Stimulated activated CD4-positive, alpha-beta T cell treated with anti-CD3 and anti-CD28 coated beads, TNF-alpha, amount 100 ng/mL, for 24 hours (primary cell): ENCODE measurements at regions not wholly inside any gene's neighbourhood (a gene's known extent, or its start where the extent isn't known, plus 50 kb on each side); places are given as distances from the start of the nearest gene placed in this dataset.

Source experiments
- DNase-seq, 3 experiments: peaks; one replicate each; pipeline ENCODE4 v3.0.0-alpha.2; 2020; ENCODE audit warnings: low read depth in 3 of 3

DNA sequence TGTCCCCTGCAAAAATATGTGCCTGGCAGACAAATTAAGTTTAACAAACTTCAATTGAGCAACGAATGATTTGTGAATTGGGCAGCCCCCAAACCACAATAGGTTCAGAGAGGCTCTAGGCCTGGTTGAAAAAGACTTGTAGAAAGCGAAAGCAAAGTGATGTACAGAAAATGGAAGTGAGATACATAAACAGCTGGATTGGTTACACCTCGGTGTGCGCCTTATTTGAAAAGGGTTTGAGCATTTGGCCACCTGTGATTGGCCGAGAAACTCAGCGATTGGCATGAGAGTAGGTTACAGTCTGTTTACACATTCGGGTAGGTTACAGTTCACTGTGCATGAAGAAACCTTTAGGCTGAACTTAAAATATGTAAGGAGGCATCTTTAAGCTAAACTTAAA lies 136.9 kb downstream of the CD83 start:
- DNase-seq: no peak

DNA sequence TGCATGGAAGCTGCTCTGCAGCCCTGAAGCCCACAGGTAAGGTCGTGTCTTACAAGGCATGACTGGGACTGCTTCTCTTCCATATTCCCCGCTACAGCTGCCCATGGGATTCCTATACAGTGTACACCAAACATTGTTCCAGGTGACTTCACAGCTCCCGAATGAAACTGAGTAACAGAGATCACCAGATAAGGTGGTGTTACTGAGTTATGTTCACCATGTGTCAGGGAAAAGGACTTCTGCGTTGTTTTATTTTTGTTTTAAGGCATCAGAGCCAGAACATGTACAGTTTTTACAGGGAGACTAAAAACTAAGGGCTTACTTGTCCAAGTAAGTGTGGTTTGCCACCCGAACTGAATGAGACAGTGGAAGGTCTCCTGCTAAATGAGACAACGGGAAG lies 138.3 kb downstream of the CD83 start:
- no peak for DNase-seq

DNA sequence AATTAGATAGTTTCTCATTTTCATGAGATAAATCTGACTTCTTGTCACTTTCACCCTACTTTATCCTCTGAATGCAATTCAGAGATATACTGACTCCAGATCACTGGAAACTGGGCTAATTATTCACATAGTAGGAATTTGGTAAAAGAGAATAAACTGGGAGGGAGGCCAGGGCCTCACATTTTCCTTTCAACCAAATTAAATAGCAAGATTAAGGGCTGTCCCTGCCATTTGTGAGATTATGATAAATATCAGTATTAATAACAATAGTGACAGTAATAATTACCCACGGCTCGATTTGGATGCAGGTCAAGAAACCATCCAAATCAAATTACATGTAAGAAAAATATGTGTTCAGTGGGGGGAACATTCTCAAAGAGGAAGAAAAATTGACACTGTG lies 140.5 kb downstream of the CD83 start:
- DNase-seq: no peak

DNA sequence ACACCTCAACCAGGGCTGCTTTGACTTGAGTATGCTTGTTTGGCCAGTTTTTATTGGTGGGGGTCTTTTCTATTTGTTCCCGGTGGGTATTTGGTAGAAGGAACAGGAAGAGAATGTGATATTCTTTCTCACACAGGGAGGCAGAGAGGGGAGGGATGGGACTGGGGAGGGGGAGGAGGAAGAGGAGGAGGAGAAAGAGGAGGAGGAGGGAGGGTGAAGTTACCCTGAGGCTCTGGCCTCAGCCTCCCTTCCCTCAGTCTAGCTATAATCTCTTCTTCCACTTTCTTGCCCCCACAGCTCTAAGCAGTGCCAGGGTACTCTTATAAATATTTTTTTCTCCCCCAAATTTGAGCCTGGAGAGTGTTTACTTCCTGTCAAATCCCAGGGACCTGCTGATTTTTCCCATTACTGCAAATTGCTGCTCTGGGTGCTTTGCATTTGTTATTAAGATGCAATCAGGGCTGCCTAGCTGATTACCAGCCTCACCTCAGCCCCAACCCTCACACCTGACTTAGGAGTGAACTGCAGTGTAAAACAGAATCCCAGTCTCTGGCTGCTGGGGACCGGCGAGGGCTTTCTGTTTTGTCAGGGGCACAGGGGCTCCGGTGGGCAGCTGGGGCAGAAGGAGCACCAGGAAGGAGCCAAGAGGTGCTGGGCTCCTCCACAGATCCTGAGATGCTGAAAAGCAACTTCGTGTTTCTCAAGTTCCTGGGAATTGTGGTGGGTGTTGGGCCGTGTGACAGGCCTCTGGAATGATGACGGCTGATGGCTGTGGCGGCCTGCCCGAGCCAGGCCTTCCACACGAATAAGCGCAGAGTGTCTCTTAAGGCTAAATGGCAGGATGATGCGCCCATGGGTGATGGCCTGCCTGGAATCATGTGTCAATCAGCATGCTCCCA lies 141.4 kb downstream of the CD83 start:
- no peak for DNase-seq

DNA sequence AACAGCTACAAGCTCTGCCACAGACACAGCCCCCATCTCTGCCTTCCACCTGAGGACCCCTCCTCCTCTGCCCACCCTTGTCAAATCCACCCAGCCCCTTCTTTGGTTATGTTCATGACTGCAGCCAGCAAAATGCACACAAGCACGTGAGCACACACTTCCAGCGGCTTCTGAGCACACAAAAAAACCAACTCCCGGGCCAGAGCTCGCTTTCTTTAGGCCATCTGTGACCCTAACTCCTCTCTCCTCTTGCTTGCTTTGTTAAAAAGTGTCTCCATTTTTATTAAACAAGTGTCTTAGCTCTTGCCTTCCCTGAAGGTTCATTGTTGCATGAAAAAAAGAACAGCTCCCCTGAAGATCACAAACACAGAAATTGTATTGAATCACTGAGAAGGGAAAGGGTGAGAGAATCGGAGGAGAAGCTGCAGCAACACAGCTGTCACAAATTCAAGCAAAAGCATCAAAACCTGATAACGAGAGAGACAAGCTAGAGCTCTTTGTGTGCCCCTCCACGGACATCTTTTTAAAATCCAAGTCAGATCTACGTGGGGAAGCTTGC lies 142.1 kb downstream of the CD83 start:
- no peak for DNase-seq

DNA sequence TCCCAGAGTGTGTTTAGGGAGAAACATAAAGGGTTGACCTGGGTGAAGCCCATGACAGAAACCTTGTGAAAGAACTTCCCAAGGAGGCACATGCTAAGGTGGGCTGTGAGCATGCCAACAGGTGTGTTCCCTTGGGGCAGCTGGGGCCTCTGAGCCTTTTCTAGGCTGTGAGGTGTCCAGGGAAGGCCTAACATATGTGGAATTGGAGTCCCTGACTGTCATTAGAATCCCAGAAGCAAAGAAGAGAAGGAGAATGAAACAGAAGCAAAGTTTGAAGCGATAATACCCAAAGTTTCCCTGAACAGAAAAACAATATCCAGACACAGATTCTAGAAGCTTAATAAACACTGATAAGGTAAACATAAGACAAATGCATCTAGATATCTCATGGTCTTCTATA lies 143.3 kb downstream of the CD83 start:
- no peak for DNase-seq

DNA sequence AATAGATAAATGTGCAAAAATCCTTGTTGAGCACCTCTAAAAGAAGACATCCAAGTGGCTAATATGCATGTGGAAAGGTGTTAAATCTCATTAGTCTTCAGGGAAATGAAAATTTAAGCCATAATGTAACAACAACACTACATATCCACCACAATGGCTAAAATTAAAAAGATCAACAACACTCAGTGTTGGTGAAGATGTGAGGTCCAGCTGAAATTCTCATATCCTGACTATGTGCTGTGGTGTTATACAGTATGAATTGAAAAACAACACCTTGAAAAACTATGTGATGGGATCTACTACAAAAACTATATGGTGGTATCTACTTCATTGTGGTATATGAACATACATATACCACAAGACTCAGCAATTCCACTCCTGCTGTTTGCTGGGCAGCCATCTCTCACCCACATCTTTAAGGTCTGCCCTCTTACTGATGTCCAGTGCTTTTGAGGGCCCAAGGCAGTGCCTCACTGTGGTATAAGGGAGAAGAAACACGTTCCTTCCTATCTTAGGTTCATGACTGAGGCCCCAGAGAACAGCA lies 146.4 kb downstream of the CD83 start:
- no peak for DNase-seq

DNA sequence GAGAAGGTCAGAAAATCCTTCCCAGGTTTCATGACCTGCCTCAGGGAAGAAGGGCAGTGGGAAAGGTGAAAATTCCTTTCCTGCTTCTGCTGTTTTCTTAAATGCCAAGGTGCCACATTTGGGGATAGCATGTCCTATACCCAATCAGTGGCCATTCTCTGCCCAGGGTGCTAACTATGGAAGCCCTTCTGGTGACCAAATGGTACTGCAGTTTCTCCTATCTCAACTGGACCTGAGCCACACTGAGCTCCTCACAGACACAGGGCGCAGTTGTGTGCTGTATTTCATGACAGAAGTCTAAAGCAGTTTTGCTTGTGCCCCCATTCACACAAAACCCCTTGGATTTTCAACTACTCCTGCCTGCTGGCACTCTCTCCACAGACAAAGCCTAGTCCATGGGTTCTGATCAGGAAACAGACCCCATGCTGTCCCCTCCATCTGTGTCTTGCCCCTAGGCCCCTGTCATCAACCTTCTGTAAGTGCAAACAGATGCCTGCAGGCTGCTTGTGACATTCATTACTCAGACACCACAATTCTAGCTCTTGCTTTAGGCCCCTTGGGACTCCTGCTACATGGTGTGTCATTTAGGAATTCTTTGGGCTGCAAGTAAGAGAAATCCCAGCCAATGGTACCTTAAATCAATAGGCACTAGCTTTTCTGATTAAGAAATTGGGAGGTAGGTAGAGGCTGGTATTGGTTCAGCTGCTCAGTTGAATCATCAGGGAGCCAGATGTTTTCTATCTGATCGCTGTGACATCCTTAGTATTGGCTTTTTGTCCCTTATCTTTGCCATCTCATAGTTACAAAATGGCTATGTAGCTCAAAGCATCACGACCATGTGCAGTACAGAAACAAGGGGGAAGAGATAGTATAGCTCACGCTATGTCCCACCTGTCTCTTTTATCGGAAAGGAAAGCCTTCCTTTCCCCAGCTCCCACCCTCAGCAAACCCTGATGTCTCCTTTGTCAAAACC lies 147.8 kb downstream of the CD83 start:
- no peak for DNase-seq

DNA sequence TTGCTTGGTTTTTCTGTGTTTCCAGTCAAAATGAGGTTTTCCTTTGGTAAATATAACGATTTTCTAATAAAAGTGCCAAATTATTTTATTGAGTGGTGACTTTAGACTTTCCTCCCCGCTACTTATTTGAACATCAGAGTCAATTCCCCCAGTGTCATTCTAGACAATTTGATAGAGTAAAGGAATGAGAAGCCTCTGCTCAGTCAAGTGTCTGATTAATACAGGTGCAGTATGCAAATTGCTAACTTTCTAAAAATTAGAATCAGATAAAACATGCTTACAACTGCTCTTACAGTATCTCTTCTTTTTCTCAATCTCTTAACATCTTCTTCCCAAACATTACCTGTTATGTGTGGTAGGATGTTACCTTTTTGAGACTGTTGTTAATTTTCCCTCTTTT lies 148.7 kb downstream of the CD83 start:
- DNase-seq: no peak

DNA sequence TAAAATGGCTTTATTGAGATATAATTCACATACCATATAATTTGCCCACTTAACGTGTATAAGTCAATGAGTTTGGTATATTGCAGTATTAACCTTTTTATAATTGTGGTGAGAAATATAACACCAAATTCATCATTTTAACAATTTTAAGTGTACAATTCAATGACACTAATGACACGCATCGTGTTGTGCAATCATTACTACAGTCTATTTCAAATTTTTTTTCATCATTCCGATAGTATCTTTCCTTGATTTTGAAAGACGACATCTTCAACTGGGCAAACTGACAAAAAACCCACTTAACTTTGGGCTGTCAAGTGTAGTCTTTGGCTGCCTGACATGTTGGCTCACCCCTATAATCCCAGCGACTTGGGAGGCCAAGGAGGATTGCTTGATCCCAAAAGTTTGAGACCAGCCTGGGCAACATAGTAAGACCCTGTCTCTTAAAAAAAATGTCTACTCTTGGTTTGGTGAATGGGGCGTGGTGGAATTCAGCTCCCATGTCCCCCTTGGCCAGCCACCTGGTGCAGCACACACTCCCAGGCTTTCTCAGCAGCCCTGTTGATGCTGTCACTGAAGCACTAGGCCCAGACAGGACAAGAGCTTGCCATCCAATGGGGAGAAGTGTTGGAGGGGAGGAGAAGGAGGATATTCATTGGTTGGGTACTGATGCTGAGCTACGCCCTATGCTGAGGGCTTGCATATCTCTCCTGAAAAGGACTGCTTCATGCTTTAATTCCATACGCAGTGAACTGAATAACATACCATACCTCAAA lies 150.5 kb downstream of the CD83 start:
- DNase-seq: no peak

DNA sequence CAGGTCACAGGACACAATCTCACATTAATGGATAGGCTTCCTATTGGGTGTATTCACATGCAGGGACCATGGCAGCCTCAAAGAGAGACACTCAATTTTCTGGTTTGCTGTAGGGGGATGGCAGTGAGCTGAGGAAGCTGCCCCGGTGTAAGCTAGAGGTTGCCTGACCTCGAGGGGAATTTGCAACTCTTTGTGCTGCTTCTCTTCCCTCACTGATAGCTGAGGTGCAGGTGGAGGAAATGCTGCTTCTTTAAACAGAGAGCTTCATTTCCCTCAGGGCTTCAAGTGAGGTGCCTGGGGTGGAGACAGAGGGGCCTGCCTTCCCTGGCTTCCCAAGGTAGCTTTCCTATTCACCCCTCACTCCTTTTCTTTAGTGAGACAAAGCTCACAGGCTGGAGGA lies 151.9 kb downstream of the CD83 start:
- DNase-seq: no peak

DNA sequence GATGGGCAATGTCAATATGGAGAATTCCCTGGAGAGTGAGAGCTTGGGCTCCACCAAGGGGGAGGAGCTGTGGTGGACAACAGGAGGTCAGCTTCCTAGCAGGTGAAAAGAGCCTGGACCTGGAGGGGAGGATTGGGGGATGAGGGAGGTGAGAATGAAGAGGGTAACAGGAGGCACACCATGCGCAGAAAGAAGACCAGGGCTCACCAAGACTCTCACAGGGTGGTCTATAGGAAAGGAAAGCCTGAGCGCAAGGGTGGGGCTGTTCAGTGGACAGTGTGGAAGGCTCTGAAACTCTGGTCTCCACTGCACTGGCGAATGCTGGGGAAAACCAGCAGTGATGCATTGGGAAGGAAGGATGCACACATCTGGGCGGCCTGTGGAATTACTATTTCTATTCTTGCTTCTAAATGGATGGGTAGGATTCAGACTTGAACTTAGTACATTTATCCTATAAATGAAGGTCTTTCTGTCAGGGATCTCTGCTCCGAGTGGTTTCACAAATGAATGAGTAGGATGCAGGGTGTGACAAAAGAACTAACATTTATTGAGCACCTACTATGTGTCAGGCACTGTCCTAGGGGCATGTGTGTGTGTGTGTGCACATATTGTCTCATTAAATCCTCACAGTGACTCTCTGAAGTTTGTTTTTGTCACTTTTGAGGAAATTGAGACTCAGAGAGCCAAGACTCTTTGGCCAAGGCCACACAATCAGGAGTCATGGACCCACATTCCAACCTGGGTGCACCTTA lies 152.7 kb downstream of the CD83 start:
- DNase-seq: no peak

DNA sequence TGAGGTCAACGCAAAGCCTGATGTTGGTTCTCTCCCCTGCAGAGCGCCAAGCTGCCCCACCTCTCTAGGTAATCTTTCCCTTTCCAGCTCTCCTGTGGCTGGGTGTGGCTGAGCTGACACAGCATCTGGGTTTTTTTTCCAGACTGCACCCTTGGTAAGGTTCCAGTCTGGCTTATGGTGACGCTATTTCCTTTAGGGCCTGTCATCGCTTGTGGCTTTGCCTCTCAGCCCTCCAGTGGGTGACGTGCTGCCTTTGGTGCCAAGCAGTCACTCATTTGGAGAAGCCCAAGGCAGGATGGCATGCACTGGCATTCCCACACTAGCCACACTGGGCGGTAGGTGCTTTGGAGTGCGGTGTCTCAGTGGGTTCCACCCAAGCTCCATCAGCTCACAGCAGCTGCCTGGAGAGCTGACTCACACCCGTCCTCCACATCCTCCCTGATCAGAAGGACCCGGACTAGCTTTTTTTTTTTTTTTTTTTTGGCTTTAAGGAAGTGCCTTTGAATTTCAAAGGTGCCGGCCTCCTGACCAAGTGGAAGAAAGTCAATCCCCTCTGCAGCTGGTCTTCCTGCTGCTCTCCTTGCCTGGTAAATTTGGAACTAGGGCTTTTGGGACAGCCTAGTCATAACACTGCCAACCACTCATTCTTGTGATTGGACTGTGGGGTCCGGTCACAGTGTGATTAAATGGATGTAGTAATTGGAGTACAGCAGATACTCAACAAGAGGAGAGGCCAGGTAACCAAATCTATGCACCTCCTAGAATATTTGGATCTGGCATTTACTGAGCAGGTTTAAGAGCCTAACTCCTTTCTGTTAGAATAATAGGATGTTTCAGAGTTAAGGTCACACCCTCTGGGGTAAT lies 153.6 kb downstream of the CD83 start:
- peak in 2 of 3 experiments; percentile 8 to 59 for DNase-seq

DNA sequence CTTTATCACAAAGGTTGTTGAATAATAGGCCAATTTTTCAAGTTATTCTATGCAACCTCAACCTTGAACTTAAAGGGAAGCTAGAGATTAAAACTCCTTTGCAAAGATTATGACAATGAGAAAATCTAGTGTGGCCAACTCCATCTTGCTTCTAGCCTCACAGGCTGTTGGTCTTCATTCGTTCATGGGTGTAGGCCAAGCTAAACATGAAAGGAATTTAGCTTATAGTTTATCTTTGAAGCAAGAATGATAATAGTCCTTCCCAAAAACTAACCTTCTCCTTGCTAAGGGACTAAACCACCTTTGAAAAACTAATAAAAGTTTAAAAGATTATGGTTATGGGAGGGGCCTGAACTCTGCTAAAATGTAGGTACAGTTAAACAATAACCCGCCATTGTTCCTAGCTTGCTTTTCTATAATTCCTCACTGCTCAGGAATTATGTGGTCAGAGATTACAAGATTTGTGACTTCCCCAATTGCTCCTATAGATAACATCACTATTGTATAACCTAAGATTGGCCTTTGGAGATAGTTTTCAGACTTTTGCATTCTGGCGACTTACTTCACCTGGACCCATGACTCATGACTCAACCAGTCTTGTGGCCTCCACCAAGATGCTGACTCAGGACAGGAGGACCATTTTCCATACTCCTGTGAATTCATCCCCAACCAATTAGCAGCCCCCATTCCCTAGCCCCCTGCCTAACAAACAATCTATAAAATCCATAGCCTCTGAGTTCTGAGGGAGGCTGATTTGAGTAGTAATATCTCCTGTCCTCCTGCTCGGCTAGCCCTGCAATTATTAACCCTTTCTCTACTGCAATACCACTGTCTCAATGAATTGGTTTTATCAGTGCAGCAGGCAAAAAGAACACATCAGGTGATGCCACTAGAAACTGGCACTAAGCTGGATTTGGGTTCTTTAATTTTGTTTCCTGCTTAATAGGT lies 154.5 kb downstream of the CD83 start:
- no peak for DNase-seq

DNA sequence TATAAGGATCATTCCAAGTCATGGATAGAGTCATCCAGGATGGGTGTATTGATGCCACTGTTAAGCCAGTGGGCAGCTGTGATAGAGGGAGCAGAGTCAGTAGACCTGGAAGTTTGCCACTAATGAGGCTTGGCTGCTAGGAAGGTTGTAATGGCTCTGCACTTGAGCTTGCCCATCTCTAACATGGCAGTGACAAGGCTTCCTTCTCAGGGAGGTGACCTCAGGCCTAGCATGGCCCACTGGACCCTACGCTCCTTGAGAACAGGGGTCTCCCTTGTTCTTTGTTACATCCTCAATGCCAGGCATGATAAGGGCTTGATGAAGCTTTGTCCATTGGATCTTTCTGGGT lies 155.1 kb downstream of the CD83 start:
- no peak for DNase-seq

DNA sequence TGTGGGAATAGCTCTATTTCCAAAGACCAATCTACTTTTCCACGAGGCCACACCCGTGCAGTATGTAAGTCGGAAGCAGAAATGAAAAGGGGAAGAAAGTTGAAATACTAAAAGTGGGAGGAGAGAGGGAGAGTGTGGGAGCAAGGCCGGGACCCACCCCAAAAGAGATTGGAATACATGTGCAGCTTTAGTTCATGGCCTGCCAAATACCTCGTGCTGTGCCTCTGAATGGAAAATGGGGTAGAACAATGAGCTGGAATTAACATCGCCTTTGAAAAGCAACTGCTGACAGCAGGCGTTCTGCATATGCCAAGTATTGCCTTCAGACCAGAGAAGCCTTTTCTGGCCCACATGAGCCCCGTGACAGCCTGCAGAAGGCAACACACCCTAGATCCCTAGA lies 155.6 kb downstream of the CD83 start:
- DNase-seq: no peak

DNA sequence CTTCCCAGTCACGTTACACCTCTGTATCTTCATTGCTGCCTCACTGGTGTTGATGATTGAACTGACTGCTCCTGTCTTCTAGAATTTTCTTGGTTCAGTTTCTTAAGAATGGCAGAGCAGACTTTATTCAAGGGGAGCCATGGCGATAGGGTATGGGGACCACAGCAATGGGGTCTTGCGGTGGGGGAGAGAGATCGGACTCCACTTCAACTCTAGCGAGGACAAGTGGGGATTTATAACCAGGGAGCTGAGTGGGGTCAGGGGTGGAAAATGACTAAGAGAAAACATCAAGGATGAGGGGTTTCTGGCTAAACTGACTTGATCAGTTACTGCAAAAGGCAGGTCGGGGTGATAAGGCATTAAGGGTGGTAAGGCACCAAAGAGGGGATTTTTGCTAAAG lies 156.4 kb downstream of the CD83 start:
- no peak for DNase-seq
